H9 (cell line): ENCODE measurements at regions not wholly inside any gene's neighbourhood (a gene's known extent, or its start where the extent isn't known, plus 50 kb on each side); places are given as distances from the start of the nearest gene placed in this dataset.

Experiments used
- DNase-seq: peaks from one replicate; pipeline ENCODE4 v3.0.0-alpha.2; 2017
- H2AFZ ChIP-seq: one replicate; pipeline ENCODE4 v1.6.1; 2013; ENCODE audit warnings: mild to moderate bottlenecking, low read length, control low read depth, moderate library complexity
- H2AK5ac ChIP-seq: 2 replicates; pipeline ENCODE4 v1.6.1; 2013; ENCODE audit warnings: low read length, control low read depth, mixed read lengths; ENCODE audit not compliant: insufficient read length
- H2BK120ac ChIP-seq: one replicate; pipeline ENCODE4 v1.6.1; 2013; ENCODE audit warnings: low read depth, mild to moderate bottlenecking, low read length, control low read depth, inconsistent platforms; ENCODE audit not compliant: poor library complexity, severe bottlenecking
- H2BK12ac ChIP-seq: 2 replicates; pipeline ENCODE4 v1.6.1; 2013; ENCODE audit warnings: low read length, control low read depth, mixed read lengths, low read depth; ENCODE audit not compliant: insufficient read length
- H2BK15ac ChIP-seq: 2 replicates; pipeline ENCODE4 v1.6.1; 2013; ENCODE audit warnings: low read depth, low read length, control low read depth
- H2BK20ac ChIP-seq: one replicate; pipeline ENCODE4 v1.6.1; 2013; ENCODE audit warnings: low read depth, mild to moderate bottlenecking, low read length, control low read depth, inconsistent platforms; ENCODE audit not compliant: poor library complexity, severe bottlenecking
- H2BK5ac ChIP-seq: 2 replicates; pipeline ENCODE4 v1.6.1; 2013; ENCODE audit warnings: low read length, control low read depth, mixed read lengths; ENCODE audit not compliant: insufficient read length
- H3K14ac ChIP-seq: 2 replicates; pipeline ENCODE4 v1.6.1; 2013; ENCODE audit warnings: low read length, control low read depth; ENCODE audit not compliant: insufficient read depth
- H3K18ac ChIP-seq: 2 replicates; pipeline ENCODE4 v1.6.1; 2013; ENCODE audit warnings: low read depth, mild to moderate bottlenecking, mixed read lengths, low read length, control low read depth; ENCODE audit not compliant: insufficient read length
- H3K23ac ChIP-seq: 2 replicates; pipeline ENCODE4 v1.6.1; 2013; ENCODE audit warnings: low read length, control low read depth, mixed read lengths, low read depth; ENCODE audit not compliant: insufficient read length
- H3K23me2 ChIP-seq: 2 replicates; pipeline ENCODE4 v1.6.1; 2013; ENCODE audit warnings: low read depth, mild to moderate bottlenecking, mixed read lengths, low read length, control low read depth; ENCODE audit not compliant: insufficient read length, poor library complexity, severe bottlenecking
- H3K27ac ChIP-seq: 2 replicates; pipeline ENCODE4 v1.5.1; 2013; ENCODE audit warnings: low read length, control low read depth, mixed read lengths, low read depth; ENCODE audit not compliant: insufficient read length
- H3K27me3 ChIP-seq: 2 replicates; pipeline ENCODE4 v1.6.1; 2013; ENCODE audit warnings: low read length, control low read depth, inconsistent platforms; ENCODE audit not compliant: insufficient read depth
- H3K4ac ChIP-seq: 2 replicates; pipeline ENCODE4 v1.6.1; 2013; ENCODE audit warnings: low read depth, mild to moderate bottlenecking, control low read depth, inconsistent platforms, low read length, moderate library complexity
- H3K4me1 ChIP-seq: 2 replicates; pipeline ENCODE4 v1.6.1; 2013; ENCODE audit warnings: low read length, control low read depth, inconsistent platforms; ENCODE audit not compliant: insufficient read depth
- H3K4me2 ChIP-seq: 2 replicates; pipeline ENCODE4 v1.6.1; 2013; ENCODE audit warnings: low read length, control low read depth, mixed read lengths; ENCODE audit not compliant: insufficient read length, insufficient read depth
- H3K56ac ChIP-seq: 2 replicates; pipeline ENCODE4 v1.6.1; 2013; ENCODE audit warnings: low read depth, mild to moderate bottlenecking, mixed read lengths, low read length, control low read depth; ENCODE audit not compliant: insufficient read length
- H3K79me1 ChIP-seq: 2 replicates; pipeline ENCODE4 v1.6.1; 2013; ENCODE audit warnings: low read depth, mild to moderate bottlenecking, moderate library complexity, low read length, control low read depth, inconsistent platforms; ENCODE audit not compliant: insufficient read depth, poor library complexity, severe bottlenecking
- H3K79me2 ChIP-seq: 2 replicates; pipeline ENCODE4 v1.6.1; 2013; ENCODE audit warnings: low read length, control low read depth, inconsistent platforms; ENCODE audit not compliant: insufficient read depth
- H3K9ac ChIP-seq: 2 replicates; pipeline ENCODE4 v1.6.1; 2013; ENCODE audit warnings: low read length, control low read depth, mixed read lengths; ENCODE audit not compliant: insufficient read length; ENCODE audit errors: extremely low read depth
- H3K9me3 ChIP-seq: one replicate; pipeline ENCODE4 v1.6.1; 2013; ENCODE audit warnings: low read depth, low read length, inconsistent platforms; ENCODE audit not compliant: control insufficient read depth
- H3T11ph ChIP-seq: one replicate; pipeline ENCODE4 v1.6.1; 2013; ENCODE audit warnings: mild to moderate bottlenecking, low read length, control low read depth, inconsistent platforms
- H4K20me1 ChIP-seq: one replicate; pipeline ENCODE4 v1.6.1; 2013; ENCODE audit not compliant: control insufficient read depth, insufficient read length, insufficient read depth
- H4K5ac ChIP-seq: 2 replicates; pipeline ENCODE4 v1.6.1; 2013; ENCODE audit warnings: low read depth, mild to moderate bottlenecking, mixed read lengths, low read length, control low read depth; ENCODE audit not compliant: insufficient read length
- H4K8ac ChIP-seq: replicated peaks from 2 replicates; pipeline ENCODE4 v1.6.1; 2013; ENCODE audit warnings: low read length, control low read depth, mixed read lengths, low read depth; ENCODE audit not compliant: insufficient read length
- H4K91ac ChIP-seq: 2 replicates; pipeline ENCODE4 v1.6.1; 2013; ENCODE audit warnings: low read depth, mild to moderate bottlenecking, moderate library complexity, mixed read lengths, low read length, control low read depth; ENCODE audit not compliant: insufficient read length
- H3K27ac Mint-ChIP-seq, 3 experiments: 2 replicates in 2 of 3; 3 replicates in 1 of 3; pipeline ENCODE4 v1.8.0; 2020 to 2021; ENCODE audit warnings: mixed read lengths in 3 of 3, mild to moderate bottlenecking in 1 of 3, moderate library complexity in 1 of 3
- H3K27me3 Mint-ChIP-seq: 2 replicates; pipeline ENCODE4 v1.8.0; 2021; ENCODE audit warnings: low read depth, mild to moderate bottlenecking, moderate library complexity, mixed read lengths
- H3K36me3 Mint-ChIP-seq, 3 experiments: 2 replicates in 2 of 3; 3 replicates in 1 of 3; pipeline ENCODE4 v1.8.0; 2020 to 2021; ENCODE audit warnings: low read depth in 3 of 3, mixed read lengths in 3 of 3; ENCODE audit not compliant: insufficient read depth in 1 of 3
- H3K4me1 Mint-ChIP-seq, 2 experiments: 2 replicates each; pipeline ENCODE4 v1.8.0; 2020; ENCODE audit warnings: mixed read lengths in 2 of 2
- H3K4me3 Mint-ChIP-seq, 2 experiments: 2 replicates in 1 of 2; 3 replicates in 1 of 2; pipeline ENCODE4 v1.8.0; 2020 to 2021; ENCODE audit warnings: mild to moderate bottlenecking in 2 of 2, mixed read lengths in 2 of 2, moderate library complexity in 1 of 2
- H3K9me3 Mint-ChIP-seq, 2 experiments: 2 replicates in 1 of 2; 3 replicates in 1 of 2; pipeline ENCODE4 v1.8.0; 2020; ENCODE audit warnings: mild to moderate bottlenecking in 2 of 2, mixed read lengths in 2 of 2, moderate library complexity in 1 of 2
- CTCF ChIP-seq: fragments of 200-600 bp; sonication (generic); conservative IDR thresholded peaks from 3 replicates; pipeline ENCODE4 v1.8.0; 2021; ENCODE audit warnings: antibody characterized with exemption, mild to moderate bottlenecking
- WGBS: extraction: QIAGEN DNeasy Blood & Tissue Kit; methylation state at CpG from one replicate; pipeline ENCODE4 v1.1.7; 2013; ENCODE audit warnings: missing lambda C conversion rate, low lambda C conversion rate, mixed read lengths; ENCODE audit not compliant: insufficient read length; ENCODE audit errors: extremely low coverage; 5-methylcytosine and 5-hydroxymethylcytosine counted together

DNA sequence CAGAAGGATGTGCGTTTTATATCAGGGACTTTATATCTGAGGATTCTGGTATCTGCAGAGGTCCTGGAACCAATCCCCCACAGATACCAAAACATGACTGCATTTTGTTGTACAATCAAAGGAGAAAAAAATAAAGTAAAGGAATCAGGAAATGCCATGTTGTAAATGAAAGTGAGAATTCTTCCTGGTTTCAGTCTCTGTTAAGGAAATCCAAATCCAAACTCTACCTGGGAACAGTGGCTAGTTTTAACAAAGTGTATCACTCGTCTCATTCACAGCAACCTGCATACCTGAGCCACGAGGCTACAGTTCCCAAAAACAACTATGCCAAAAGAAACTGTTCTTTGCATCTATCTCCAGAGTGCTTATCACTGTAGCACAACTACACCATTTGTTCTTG, 77.3 kb upstream of the ATF3 start:
- Mint-ChIP-seq H3K36me3 (no peaks in the 10 kb centered on the region), H3K27me3 (peaks cover 7% of the 10 kb centered on the region), H3K4me1 (no peaks in the 10 kb centered on the region; a peak in 1 of 4 replicates), H3K27ac (no peak overlapping the region), H3K4me3 (no peak overlapping the region), H3K9me3 (no peaks in the 10 kb centered on the region)
- no peak for DNase-seq
- H3K14ac ChIP-seq, result no peak overlapping the region
- H2BK12ac ChIP-seq, result no peak overlapping the region
- H3K79me2 ChIP-seq, result no peaks in the 10 kb centered on the region
- no peak overlapping the region for H4K5ac ChIP-seq
- no peak overlapping the region for H2BK20ac ChIP-seq
- no peak overlapping the region for H2BK15ac ChIP-seq
- no peak for TF ChIP-seq CTCF
- H3K23me2 ChIP-seq, result no peaks in the 10 kb centered on the region
- no peak overlapping the region for H2AK5ac ChIP-seq
- H3K9ac ChIP-seq, result no peak overlapping the region
- WGBS, result no CpG with 5 or more reads among the region's 3 CpGs
- H4K8ac ChIP-seq, result no peak overlapping the region
- H4K91ac ChIP-seq, result no peak overlapping the region
- no peak overlapping the region for H3T11ph ChIP-seq
- no peaks in the 10 kb centered on the region for H3K27me3 ChIP-seq
- no peak overlapping the region for H3K23ac ChIP-seq
- H3K56ac ChIP-seq, result no peak overlapping the region
- H2BK120ac ChIP-seq, result no peak overlapping the region
- no peak overlapping the region for H3K4ac ChIP-seq
- no peaks in the 10 kb centered on the region for H4K20me1 ChIP-seq
- H3K79me1 ChIP-seq, result no peaks in the 10 kb centered on the region
- no peak overlapping the region for H3K18ac ChIP-seq
- H3K4me1 ChIP-seq, result no peaks in the 10 kb centered on the region
- no peak overlapping the region for H3K27ac ChIP-seq
- no peaks in the 10 kb centered on the region for H3K9me3 ChIP-seq
- H3K4me2 ChIP-seq, result no peak overlapping the region
- no peak overlapping the region for H2AFZ ChIP-seq
- no peak overlapping the region for H2BK5ac ChIP-seq
